DOHH2 (cell line): ENCODE measurements at regions not wholly inside any gene's neighbourhood (a gene's known extent, or its start where the extent isn't known, plus 50 kb on each side); places are given as distances from the start of the nearest gene placed in this dataset.

Experiments used
- H3F3A ChIP-seq: fragments of 200-600 bp; sonication (generic), shearing (Covaris generic); 2 replicates; pipeline ENCODE4 v1.6.0; 2016; ENCODE audit warnings: antibody characterized with exemption, mild to moderate bottlenecking; ENCODE audit not compliant: control insufficient read depth, insufficient read depth
- H3K27ac ChIP-seq: fragments of 200-600 bp; sonication (generic); 2 replicates; pipeline ENCODE4 v1.5.1; 2014; ENCODE audit warnings: low read depth, mild to moderate bottlenecking, low read length, moderate library complexity
- H3K27me3 ChIP-seq: fragments of 200-600 bp; sonication (generic); 2 replicates; pipeline ENCODE4 v1.6.1; 2014; ENCODE audit warnings: mild to moderate bottlenecking, low read length, mixed read lengths; ENCODE audit not compliant: control insufficient read depth
- H3K36me3 ChIP-seq: fragments of 200-600 bp; sonication (generic); 2 replicates; pipeline ENCODE4 v1.6.1; 2014; ENCODE audit warnings: mild to moderate bottlenecking, low read length, moderate library complexity, mixed read lengths; ENCODE audit not compliant: control insufficient read depth
- H3K4me1 ChIP-seq: fragments of 200-600 bp; sonication (generic); 2 replicates; pipeline ENCODE4 v1.6.1; 2014; ENCODE audit warnings: mild to moderate bottlenecking, low read length, mixed read lengths; ENCODE audit not compliant: control insufficient read depth
- H3K4me2 ChIP-seq: fragments of 200-600 bp; sonication (generic); 2 replicates; pipeline ENCODE4 v1.6.0; 2014; ENCODE audit warnings: mild to moderate bottlenecking, low read length, moderate library complexity
- H3K4me3 ChIP-seq: fragments of 200-600 bp; sonication (generic); 2 replicates; pipeline ENCODE4 v1.5.1; 2014; ENCODE audit warnings: mild to moderate bottlenecking, low read length, mixed read lengths
- H3K79me2 ChIP-seq: fragments of 200-600 bp; sonication (generic); 2 replicates; pipeline ENCODE4 v1.6.1; 2014; ENCODE audit warnings: mild to moderate bottlenecking, low read length, mixed read lengths; ENCODE audit not compliant: control insufficient read depth
- H3K9me2 ChIP-seq: fragments of 200-600 bp; sonication (generic); replicated peaks from 2 replicates; pipeline ENCODE4 v1.6.1; 2014; ENCODE audit warnings: mild to moderate bottlenecking, low read length, mixed read lengths; ENCODE audit not compliant: control insufficient read depth
- H3K9me3 ChIP-seq: fragments of 200-600 bp; sonication (generic); 2 replicates; pipeline ENCODE4 v1.6.1; 2014; ENCODE audit warnings: antibody characterized with exemption, low read length, mixed read lengths; ENCODE audit not compliant: control insufficient read depth, insufficient read depth
- H4K20me1 ChIP-seq: fragments of 200-600 bp; sonication (generic); 2 replicates; pipeline ENCODE4 v1.6.0; 2014; ENCODE audit warnings: low read depth, mild to moderate bottlenecking, antibody characterized with exemption, low read length, moderate library complexity; ENCODE audit not compliant: control insufficient read depth, insufficient read depth
- CTCF ChIP-seq: fragments of 200-600 bp; sonication (generic); IDR thresholded peaks from one replicate; pipeline ENCODE4 v1.5.1; 2014; ENCODE audit warnings: antibody characterized with exemption, mild to moderate bottlenecking, low read depth, low read length; ENCODE audit not compliant: poor library complexity, severe bottlenecking
- EZH2phosphoT487 ChIP-seq: fragments of 200-600 bp; sonication (generic); IDR thresholded peaks from 2 replicates; pipeline ENCODE4 v1.6.1; 2017; ENCODE audit warnings: borderline replicate concordance, mild to moderate bottlenecking, antibody characterized with exemption, low read length, moderate library complexity, mixed read lengths

DNA sequence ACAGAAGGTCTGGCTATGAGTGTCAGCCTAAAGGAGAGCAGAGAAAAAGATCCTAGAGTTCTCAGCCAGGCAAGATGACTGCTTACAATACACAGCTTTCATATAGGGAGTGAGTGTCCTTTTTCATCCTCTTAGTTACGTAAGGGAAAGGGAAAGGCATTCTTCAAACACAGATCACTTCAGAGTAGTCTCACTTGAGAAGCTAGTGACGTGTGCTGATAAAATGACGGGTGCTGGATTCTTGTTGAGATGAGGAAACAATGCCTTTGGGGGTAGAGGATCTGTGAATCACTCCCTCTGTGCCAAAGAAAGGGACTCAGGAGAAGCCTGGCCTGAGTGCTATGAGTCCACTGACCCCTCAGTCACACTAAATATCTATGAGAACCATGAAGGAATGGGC lies 117.3 kb downstream of the QRSL1 start:
- H3K4me1 ChIP-seq = peaks cover 38% of the 10 kb centered on the region
- no peak overlapping the region for H3K27ac ChIP-seq
- H3K79me2 ChIP-seq = no peaks in the 10 kb centered on the region
- H4K20me1 ChIP-seq = no peaks in the 10 kb centered on the region
- H3K4me2 ChIP-seq = no peak overlapping the region
- TF ChIP-seq EZH2phosphoT487 (no peak), CTCF (no peak)
- H3K9me3 ChIP-seq = no peaks in the 10 kb centered on the region
- no peaks in the 10 kb centered on the region for H3K27me3 ChIP-seq
- no peaks in the 10 kb centered on the region for H3F3A ChIP-seq
- no peaks in the 10 kb centered on the region for H3K9me2 ChIP-seq
- peaks cover 5% of the 10 kb centered on the region; the same call in 1 of the 2 replicates for H3K36me3 ChIP-seq
- H3K4me3 ChIP-seq = no peak overlapping the region

DNA sequence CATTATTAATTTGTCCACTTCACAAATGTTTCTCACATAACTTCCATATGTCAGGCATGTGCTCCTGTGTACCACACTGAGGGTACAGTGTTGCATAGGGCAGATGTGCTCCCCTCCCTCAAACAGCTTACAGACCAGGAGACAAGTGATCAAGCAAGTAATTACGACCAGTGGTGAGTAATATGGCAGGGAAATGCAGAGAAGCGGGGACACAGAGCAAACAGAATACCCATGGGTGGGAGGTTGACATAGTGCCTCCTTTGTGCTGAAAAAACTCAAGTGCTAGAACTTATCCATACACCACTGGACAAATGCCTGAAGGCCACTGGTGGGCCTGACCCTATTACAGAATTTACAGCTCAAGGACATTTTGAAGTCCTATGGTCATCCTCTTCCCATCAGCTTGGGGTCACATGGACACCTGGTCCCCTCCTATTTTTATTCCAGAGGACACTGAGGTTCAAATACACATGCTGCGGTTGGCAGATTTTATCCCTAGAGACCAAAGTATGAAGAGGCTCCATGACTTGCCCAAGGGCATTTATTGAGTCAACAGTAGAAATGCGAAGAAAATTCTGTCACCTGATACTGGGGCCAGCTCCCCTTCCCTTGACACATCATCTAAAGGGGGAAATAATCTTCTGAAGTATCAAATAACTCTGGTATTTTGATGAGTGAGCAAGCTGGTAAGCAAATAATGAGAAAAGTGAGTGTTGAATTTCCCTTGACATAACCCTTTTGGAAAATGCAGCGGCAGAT lies 116.6 kb downstream of the QRSL1 start:
- Histone ChIP-seq H3K9me2 (no peaks in the 10 kb centered on the region), H3K36me3 (peaks cover 5% of the 10 kb centered on the region; the same call in 1 of the 2 replicates), H4K20me1 (no peaks in the 10 kb centered on the region), H3K4me2 (no peak overlapping the region), H3K27ac (no peak overlapping the region), H3K27me3 (no peaks in the 10 kb centered on the region), H3K4me1 (peaks cover 38% of the 10 kb centered on the region), H3K9me3 (no peaks in the 10 kb centered on the region), H3K79me2 (no peaks in the 10 kb centered on the region), H3F3A (no peaks in the 10 kb centered on the region), H3K4me3 (no peak overlapping the region)
- TF ChIP-seq EZH2phosphoT487 = no peak
- no peak for TF ChIP-seq CTCF

GRCh38 chr6:106745197-106745770 lies 115.9 kb downstream of the QRSL1 start:
- Histone ChIP-seq H3K36me3 (peaks cover 5% of the 10 kb centered on the region; the same call in 1 of the 2 replicates), H3F3A (no peaks in the 10 kb centered on the region), H3K79me2 (no peaks in the 10 kb centered on the region), H4K20me1 (no peaks in the 10 kb centered on the region), H3K27ac (no peak overlapping the region), H3K4me3 (no peak overlapping the region), H3K27me3 (no peaks in the 10 kb centered on the region), H3K4me1 (peaks cover 33% of the 10 kb centered on the region), H3K4me2 (no peak overlapping the region), H3K9me2 (no peaks in the 10 kb centered on the region), H3K9me3 (no peaks in the 10 kb centered on the region)
- TF ChIP-seq CTCF = no peak
- no peak for TF ChIP-seq EZH2phosphoT487
